ENCODE measurements at regions not wholly inside any gene's neighbourhood (a gene's known extent, or its start where the extent isn't known, plus 50 kb on each side); places are given as distances from the start of the nearest gene placed in this dataset.

GRCh38 chr1:234718496-234719453 is 108.8 kb upstream of the IRF2BP2 start:
- DNase-seq (ENCODE audit: extremely low read depth, insufficient read length): no peak
- TF ChIP-seq, protein P1, sequence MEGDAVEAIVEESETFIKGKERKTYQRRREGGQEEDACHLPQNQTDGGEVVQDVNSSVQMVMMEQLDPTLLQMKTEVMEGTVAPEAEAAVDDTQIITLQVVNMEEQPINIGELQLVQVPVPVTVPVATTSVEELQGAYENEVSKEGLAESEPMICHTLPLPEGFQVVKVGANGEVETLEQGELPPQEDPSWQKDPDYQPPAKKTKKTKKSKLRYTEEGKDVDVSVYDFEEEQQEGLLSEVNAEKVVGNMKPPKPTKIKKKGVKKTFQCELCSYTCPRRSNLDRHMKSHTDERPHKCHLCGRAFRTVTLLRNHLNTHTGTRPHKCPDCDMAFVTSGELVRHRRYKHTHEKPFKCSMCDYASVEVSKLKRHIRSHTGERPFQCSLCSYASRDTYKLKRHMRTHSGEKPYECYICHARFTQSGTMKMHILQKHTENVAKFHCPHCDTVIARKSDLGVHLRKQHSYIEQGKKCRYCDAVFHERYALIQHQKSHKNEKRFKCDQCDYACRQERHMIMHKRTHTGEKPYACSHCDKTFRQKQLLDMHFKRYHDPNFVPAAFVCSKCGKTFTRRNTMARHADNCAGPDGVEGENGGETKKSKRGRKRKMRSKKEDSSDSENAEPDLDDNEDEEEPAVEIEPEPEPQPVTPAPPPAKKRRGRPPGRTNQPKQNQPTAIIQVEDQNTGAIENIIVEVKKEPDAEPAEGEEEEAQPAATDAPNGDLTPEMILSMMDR (IDR thresholded peaks at IDR 0.05; ENCODE audit: insufficient read depth, low read length, poor library complexity, severe bottlenecking): no peak
- Histone ChIP-seq H3K4me3 (replicated peaks; ENCODE audit: low read depth, low read length) (no peak overlapping the region), H3K36me3 (ENCODE audit: control insufficient read depth, insufficient read depth, low read length) (no peaks in the 10 kb centered on the region), H3K27me3 (replicated peaks; ENCODE audit: control insufficient read depth, insufficient read depth, low read length) (no peaks in the 10 kb centered on the region)

DNA sequence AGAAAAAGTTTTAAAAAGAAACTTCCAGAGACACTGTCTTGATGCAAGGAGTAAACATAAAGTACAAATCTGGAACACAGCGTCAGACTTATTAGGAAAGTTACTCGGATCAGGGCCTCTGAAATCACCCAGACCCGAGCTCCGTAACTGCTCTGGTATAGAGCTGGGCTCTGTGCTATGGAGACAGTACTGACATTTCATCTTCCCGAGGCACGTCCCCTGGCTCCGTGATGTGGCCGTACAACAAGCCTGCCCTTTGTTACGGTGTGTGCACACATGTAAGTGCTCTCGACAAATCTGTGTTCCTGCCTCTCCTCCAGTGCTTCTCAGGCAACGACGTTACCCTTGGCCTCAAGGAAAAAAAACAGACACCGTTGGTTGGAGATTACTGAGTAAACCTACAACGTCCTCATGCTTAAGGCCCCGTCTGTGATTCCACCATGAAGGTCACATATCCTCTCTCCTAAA is 107.0 kb upstream of the IRF2BP2 start:
- Histone ChIP-seq H3K27me3 (replicated peaks; ENCODE audit: control insufficient read depth, insufficient read depth, low read length) (no peaks in the 10 kb centered on the region), H3K4me3 (replicated peaks; ENCODE audit: low read depth, low read length) (no peak overlapping the region), H3K36me3 (ENCODE audit: control insufficient read depth, insufficient read depth, low read length) (no peaks in the 10 kb centered on the region)
- DNase-seq (ENCODE audit: extremely low read depth, insufficient read length): no peak
- TF ChIP-seq, protein P1 (IDR thresholded peaks at IDR 0.05; ENCODE audit: insufficient read depth, low read length, poor library complexity, severe bottlenecking): no peak

DNA sequence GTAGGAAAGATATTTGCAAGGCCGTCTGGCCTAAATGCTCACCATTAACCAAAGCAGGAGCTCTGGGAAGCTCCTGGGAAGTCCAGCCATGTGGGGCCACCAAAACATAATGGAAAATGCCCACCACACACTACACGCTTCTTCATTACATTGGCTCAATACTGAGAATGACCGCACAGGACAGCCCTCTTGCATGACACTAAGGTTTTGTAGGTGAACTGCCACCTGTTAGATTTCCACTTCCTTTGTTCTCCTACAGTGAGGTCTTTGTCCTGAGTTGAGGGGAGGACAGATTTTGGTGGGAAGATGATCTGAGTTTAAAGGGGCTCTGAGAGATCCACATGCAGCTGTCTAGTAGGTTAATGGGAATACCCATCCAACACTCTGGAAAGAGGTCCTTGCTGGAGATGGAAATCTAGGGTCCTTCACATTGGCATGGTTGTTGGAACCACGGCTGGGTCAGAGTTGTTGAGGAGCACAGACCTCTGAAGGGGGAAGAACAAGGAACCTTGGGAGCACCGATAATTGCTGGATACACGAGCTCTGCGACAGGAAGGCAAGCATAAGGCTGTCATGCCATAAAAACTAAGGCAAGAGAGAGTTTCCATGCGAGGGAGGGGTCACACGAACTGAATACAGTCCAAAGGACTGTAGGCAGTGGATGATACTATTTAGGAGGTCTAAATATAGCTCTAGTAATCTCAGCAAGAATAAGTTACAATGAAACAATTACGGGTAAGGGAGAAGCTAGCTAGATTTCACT is 105.5 kb upstream of the IRF2BP2 start:
- Histone ChIP-seq H3K4me3 (replicated peaks; ENCODE audit: low read depth, low read length) (no peak overlapping the region), H3K36me3 (ENCODE audit: control insufficient read depth, insufficient read depth, low read length) (no peaks in the 10 kb centered on the region), H3K27me3 (replicated peaks; ENCODE audit: control insufficient read depth, insufficient read depth, low read length) (no peaks in the 10 kb centered on the region)
- no peak for DNase-seq (ENCODE audit: extremely low read depth, insufficient read length)
- TF ChIP-seq, protein P1 (IDR thresholded peaks at IDR 0.05; ENCODE audit: insufficient read depth, low read length, poor library complexity, severe bottlenecking): no peak

- H3K27me3 ChIP-seq (replicated peaks; ENCODE audit: control insufficient read depth, insufficient read depth, low read length): no peaks in the 10 kb centered on the region
- H3K4me3 ChIP-seq (replicated peaks; ENCODE audit: low read depth, low read length): no peak overlapping the region
- no peak for DNase-seq (ENCODE audit: extremely low read depth, insufficient read length)
- TF ChIP-seq, protein P1 (IDR thresholded peaks at IDR 0.05; ENCODE audit: insufficient read depth, low read length, poor library complexity, severe bottlenecking): no peak
- H3K36me3 ChIP-seq (ENCODE audit: control insufficient read depth, insufficient read depth, low read length): no peaks in the 10 kb centered on the region
Observed at GRCh38 chr1:234713859-234714258, 103.9 kb upstream of the IRF2BP2 start.

- no peaks in the 10 kb centered on the region for H3K27me3 ChIP-seq (replicated peaks; ENCODE audit: control insufficient read depth, insufficient read depth, low read length)
- H3K4me3 ChIP-seq (replicated peaks; ENCODE audit: low read depth, low read length): no peak overlapping the region
- DNase-seq (ENCODE audit: extremely low read depth, insufficient read length): no peak
- TF ChIP-seq, protein P1 (IDR thresholded peaks at IDR 0.05; ENCODE audit: insufficient read depth, low read length, poor library complexity, severe bottlenecking): no peak
- H3K36me3 ChIP-seq (ENCODE audit: control insufficient read depth, insufficient read depth, low read length): no peaks in the 10 kb centered on the region
Observed at GRCh38 chr1:234713440-234713839, 103.5 kb upstream of the IRF2BP2 start.

All from GM06990 (cell line).